Spleen (tissue), 7 donors: ENCODE measurements at regions not wholly inside any gene's neighbourhood (a gene's known extent, or its start where the extent isn't known, plus 50 kb on each side); places are given as distances from the start of the nearest gene placed in this dataset.

Source experiments
- CTCF ChIP-seq, 11 experiments: fragments of 200-600 bp in 7 of 11; fragments of 450-650 bp in 4 of 11; sonication (generic) in 4 of 11; IDR thresholded peaks in 8 of 11; conservative IDR thresholded peaks in 3 of 11; 1 replicate in 7 of 11; 2 replicates in 4 of 11; pipeline versions ENCODE4 v1.4.0 to v1.8.0; 2016 to 2021; ENCODE audit warnings: antibody characterized with exemption in 11 of 11, inconsistent platforms in 4 of 11, mild to moderate bottlenecking in 1 of 11
- POLR2A ChIP-seq, 3 donors: fragments of 450-650 bp; IDR thresholded peaks; one replicate each; pipeline ENCODE4 v1.5.1; 2017; ENCODE audit warnings: antibody characterized with exemption in 3 of 3, mild to moderate bottlenecking in 1 of 3
- POLR2AphosphoS5 ChIP-seq, 3 donors: sonication (generic); formaldehyde crosslinking; IDR thresholded peaks; one replicate each; pipeline ENCODE4 v1.5.1; 2017; ENCODE audit warnings: antibody characterized with exemption in 3 of 3
- donor health status: DM: no; HTN: no; CAD: no; lungs with moderate emphysema.
- donor health status: DM: no; HTN: no; CAD: no.
- donor health status: DM: no; HTN: no; CAD: no.

GRCh38 chr3:72290859-72291638, 506.1 kb upstream of the PROK2 start:
- TF ChIP-seq POLR2A (IDR thresholded peaks at IDR 0.05) (no peak), CTCF (IDR thresholded peaks at IDR 0.05 in 8 of 11, conservative IDR thresholded peaks at IDR 0.05 in 3 of 11) (no peak), POLR2AphosphoS5 (IDR thresholded peaks at IDR 0.05) (no peak)
